ENCODE measurements at regions not wholly inside any gene's neighbourhood (a gene's known extent, or its start where the extent isn't known, plus 50 kb on each side); places are given as distances from the start of the nearest gene placed in this dataset.

DNA sequence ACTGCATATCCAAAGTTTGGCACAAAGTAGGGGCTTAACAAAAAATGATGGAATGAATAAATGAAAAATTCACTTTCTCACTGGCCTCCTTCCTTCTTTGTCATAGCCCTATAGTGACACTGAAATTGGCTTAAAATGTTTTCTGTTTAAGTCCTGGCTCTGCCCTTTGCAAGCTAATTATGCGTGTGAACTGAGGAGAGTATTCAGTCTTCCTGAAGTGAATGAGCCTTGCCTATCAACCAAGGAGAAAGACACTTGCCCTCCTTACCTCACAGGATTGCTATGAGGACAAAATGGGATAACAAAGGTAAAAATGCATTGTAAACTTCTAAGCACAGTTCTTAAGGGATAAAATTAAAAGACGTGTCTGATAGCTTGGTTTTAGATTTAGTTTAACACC lies 729.8 kb upstream of the ANO3 start:
- Histone ChIP-seq H3K4me1 (ENCODE audit: low read depth, poor library complexity, severe bottlenecking) (no peaks in the 10 kb centered on the region), H3K79me2 (ENCODE audit: insufficient read depth, low read depth) (no peaks in the 10 kb centered on the region), H4K20me1 (ENCODE audit: insufficient read depth) (no peaks in the 10 kb centered on the region), H3K4me2 (no peak overlapping the region), H3K4me3 (IDR thresholded peaks at IDR 0.05; ENCODE audit: insufficient read depth, low read depth, low read length) (no peak overlapping the region), H3K36me3 (ENCODE audit: insufficient read depth) (no peaks in the 10 kb centered on the region), H3K27ac (no peak overlapping the region), H3K9ac (no peak overlapping the region), H2AFZ (ENCODE audit: low read depth) (no peak overlapping the region), H3K27me3 (ENCODE audit: insufficient read depth, low read depth) (no peaks in the 10 kb centered on the region)
- no peak for TF ChIP-seq CTCF (conservative IDR thresholded peaks at IDR 0.05; ENCODE audit: low read depth, low read length)

DNA sequence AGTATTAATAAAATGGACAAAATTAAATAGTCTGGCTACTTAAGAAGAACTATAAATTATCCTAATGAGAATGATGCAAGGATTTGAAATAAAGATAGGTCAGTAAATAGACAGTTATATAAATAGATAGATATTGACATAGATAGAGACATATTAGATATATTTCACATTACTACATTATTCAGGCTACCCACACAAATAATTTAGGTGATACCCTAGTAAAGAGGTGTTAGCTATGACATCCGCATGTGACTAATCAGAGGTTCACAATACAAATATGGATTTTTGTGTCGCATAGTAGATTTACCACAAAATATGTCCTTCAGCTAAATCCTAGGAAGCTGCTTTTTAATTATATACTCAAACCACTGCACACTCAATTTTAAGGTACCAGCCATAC lies 729.0 kb upstream of the ANO3 start:
- Histone ChIP-seq H3K27me3 (ENCODE audit: insufficient read depth, low read depth) (no peaks in the 10 kb centered on the region), H3K79me2 (ENCODE audit: insufficient read depth, low read depth) (no peaks in the 10 kb centered on the region), H4K20me1 (ENCODE audit: insufficient read depth) (no peaks in the 10 kb centered on the region), H3K4me2 (no peak overlapping the region), H3K27ac (no peak overlapping the region), H3K4me3 (IDR thresholded peaks at IDR 0.05; ENCODE audit: insufficient read depth, low read depth, low read length) (no peak overlapping the region), H3K36me3 (ENCODE audit: insufficient read depth) (no peaks in the 10 kb centered on the region), H3K9ac (no peak overlapping the region), H2AFZ (ENCODE audit: low read depth) (no peak overlapping the region), H3K4me1 (ENCODE audit: low read depth, poor library complexity, severe bottlenecking) (no peaks in the 10 kb centered on the region)
- no peak for TF ChIP-seq CTCF (conservative IDR thresholded peaks at IDR 0.05; ENCODE audit: low read depth, low read length)

DNA sequence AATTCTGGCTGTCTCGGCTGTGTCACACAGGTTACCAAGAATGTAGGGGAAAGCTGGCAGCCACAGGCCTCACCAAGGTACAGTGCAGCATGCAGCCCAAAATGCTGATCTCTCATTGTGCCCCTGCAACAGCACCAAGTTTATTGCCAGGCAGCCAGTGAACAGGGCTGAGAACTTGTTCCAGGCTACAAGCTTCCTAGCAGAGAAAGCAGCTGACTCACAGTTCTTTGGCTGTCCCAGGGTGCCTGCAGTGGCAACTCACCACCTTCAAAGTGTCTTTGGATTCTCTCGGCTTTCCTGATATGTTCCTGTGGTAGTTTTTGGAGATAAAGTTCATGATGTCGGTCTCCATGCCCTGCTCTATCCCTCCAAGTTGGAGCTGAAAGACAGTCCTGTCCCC lies 719.1 kb upstream of the ANO3 start:
- Histone ChIP-seq H3K4me3 (IDR thresholded peaks at IDR 0.05; ENCODE audit: insufficient read depth, low read depth, low read length) (no peak overlapping the region), H3K4me2 (no peak overlapping the region), H4K20me1 (ENCODE audit: insufficient read depth) (no peaks in the 10 kb centered on the region), H3K36me3 (ENCODE audit: insufficient read depth) (no peaks in the 10 kb centered on the region), H3K27me3 (ENCODE audit: insufficient read depth, low read depth) (no peaks in the 10 kb centered on the region), H2AFZ (ENCODE audit: low read depth) (no peak overlapping the region), H3K79me2 (ENCODE audit: insufficient read depth, low read depth) (no peaks in the 10 kb centered on the region), H3K27ac (no peak overlapping the region), H3K9ac (no peak overlapping the region), H3K4me1 (ENCODE audit: low read depth, poor library complexity, severe bottlenecking) (peaks cover 7% of the 10 kb centered on the region)
- TF ChIP-seq CTCF (conservative IDR thresholded peaks at IDR 0.05; ENCODE audit: low read depth, low read length) = no peak

DNA sequence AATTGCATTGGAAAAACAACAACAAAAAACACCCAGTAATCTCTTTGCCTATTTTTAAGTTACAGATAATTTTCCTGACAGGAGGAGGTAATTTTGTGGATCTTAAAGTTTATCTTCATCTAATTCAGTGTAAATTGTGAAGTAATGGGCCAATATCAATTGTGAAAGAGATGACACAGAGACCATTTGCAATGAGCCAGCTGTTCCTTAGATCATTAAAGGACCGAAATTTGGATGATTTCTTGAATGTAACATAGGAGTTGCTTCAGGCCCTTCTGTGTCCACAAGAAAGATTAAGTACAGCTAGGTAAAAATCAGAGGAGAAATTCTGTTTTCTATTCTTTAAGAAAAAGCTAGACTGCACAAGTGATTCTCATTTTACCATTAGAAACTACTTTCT lies 718.5 kb upstream of the ANO3 start:
- Histone ChIP-seq H3K4me2 (peak overlapping the region; percentile 29; the same call in 1 of the 2 replicates), H3K9ac (no peak overlapping the region), H3K79me2 (ENCODE audit: insufficient read depth, low read depth) (no peaks in the 10 kb centered on the region), H3K27me3 (ENCODE audit: insufficient read depth, low read depth) (no peaks in the 10 kb centered on the region), H4K20me1 (ENCODE audit: insufficient read depth) (no peaks in the 10 kb centered on the region), H3K27ac (no peak overlapping the region), H3K36me3 (ENCODE audit: insufficient read depth) (no peaks in the 10 kb centered on the region), H3K4me1 (ENCODE audit: low read depth, poor library complexity, severe bottlenecking) (peaks cover 7% of the 10 kb centered on the region), H2AFZ (ENCODE audit: low read depth) (no peak overlapping the region), H3K4me3 (IDR thresholded peaks at IDR 0.05; ENCODE audit: insufficient read depth, low read depth, low read length) (no peak overlapping the region)
- no peak for TF ChIP-seq CTCF (conservative IDR thresholded peaks at IDR 0.05; ENCODE audit: low read depth, low read length)

All from KMS-11 (cell line).